GM23338 (cell line): ENCODE measurements at regions not wholly inside any gene's neighbourhood (a gene's known extent, or its start where the extent isn't known, plus 50 kb on each side); places are given as distances from the start of the nearest gene placed in this dataset.
A peak's percentile ranks its signal among the peaks of the same experiment; 100 is the strongest.

Experiments used
- ATAC-seq: fragments of 200-7000 bp; cut with Tn5 transposase; 3 replicates; pipeline ENCODE4 v1.9.1; 2020
- DNase-seq: peaks from one replicate; pipeline ENCODE4 v3.0.0-alpha.2; 2015; ENCODE audit warnings: low spot score
- H2AFZ ChIP-seq: fragments of 200-600 bp; sonication (generic); 2 replicates; pipeline ENCODE4 v1.8.0; 2016; ENCODE audit warnings: antibody characterized with exemption, mild to moderate bottlenecking, moderate library complexity
- H3F3A ChIP-seq: fragments of 200-600 bp; sonication (generic); replicated peaks from 2 replicates; pipeline ENCODE4 v1.8.0; 2017; ENCODE audit warnings: antibody characterized with exemption, mixed run types, low read depth
- H3K27ac ChIP-seq: fragments of 200-600 bp; sonication (generic); 2 replicates; pipeline ENCODE4 v1.6.1; 2016; ENCODE audit warnings: low read depth
- H3K27me3 ChIP-seq: fragments of 200-600 bp; sonication (generic); 2 replicates; pipeline ENCODE4 v1.8.0; 2016; ENCODE audit warnings: mild to moderate bottlenecking, mixed run types, moderate library complexity; ENCODE audit not compliant: insufficient read depth
- H3K36me3 ChIP-seq: fragments of 200-600 bp; sonication (generic); 2 replicates; pipeline ENCODE4 v1.8.0; 2016; ENCODE audit warnings: mild to moderate bottlenecking; ENCODE audit not compliant: insufficient read depth
- H3K4me1 ChIP-seq: fragments of 200-600 bp; sonication (generic); 2 replicates; pipeline ENCODE4 v1.8.0; 2016; ENCODE audit warnings: mild to moderate bottlenecking, moderate library complexity; ENCODE audit not compliant: insufficient read depth
- H3K4me2 ChIP-seq: fragments of 200-600 bp; sonication (generic); 2 replicates; pipeline ENCODE4 v1.7.1; 2017; ENCODE audit warnings: mixed run types
- H3K4me3 ChIP-seq: fragments of 200-600 bp; sonication (generic); 2 replicates; pipeline ENCODE4 v1.6.1; 2016; ENCODE audit warnings: mixed run types
- H3K79me2 ChIP-seq: fragments of 200-600 bp; sonication (generic); replicated peaks from 2 replicates; pipeline ENCODE4 v1.8.0; 2017; ENCODE audit warnings: mild to moderate bottlenecking; ENCODE audit not compliant: insufficient read depth
- H3K9me2 ChIP-seq: fragments of 200-600 bp; sonication (generic); 2 replicates; pipeline ENCODE4 v1.8.0; 2017; ENCODE audit not compliant: insufficient read depth
- H4K20me1 ChIP-seq: fragments of 200-600 bp; sonication (generic); replicated peaks from 2 replicates; pipeline ENCODE4 v1.8.0; 2017; ENCODE audit warnings: mild to moderate bottlenecking; ENCODE audit not compliant: insufficient read depth
- H3K27ac Mint-ChIP-seq: 2 replicates; pipeline ENCODE4 v1.8.0; 2020; ENCODE audit warnings: inconsistent platforms, mild to moderate bottlenecking, moderate library complexity, mixed read lengths
- H3K27me3 Mint-ChIP-seq: 3 replicates; pipeline ENCODE4 v1.8.0; 2022; ENCODE audit warnings: low read depth, mild to moderate bottlenecking, moderate library complexity, mixed read lengths, inconsistent platforms; ENCODE audit not compliant: insufficient read depth, poor library complexity
- H3K36me3 Mint-ChIP-seq: 3 replicates; pipeline ENCODE4 v1.8.0; 2021; ENCODE audit warnings: low read depth, mild to moderate bottlenecking, inconsistent platforms, moderate library complexity, mixed read lengths
- H3K4me1 Mint-ChIP-seq: 3 replicates; pipeline ENCODE4 v1.8.0; 2020; ENCODE audit warnings: mild to moderate bottlenecking, inconsistent platforms, mixed read lengths
- H3K4me3 Mint-ChIP-seq: 3 replicates; pipeline ENCODE4 v1.8.0; 2021; ENCODE audit warnings: moderate library complexity, mild to moderate bottlenecking, inconsistent platforms, mixed read lengths
- H3K9me3 Mint-ChIP-seq: 3 replicates; pipeline ENCODE4 v1.8.0; 2020; ENCODE audit warnings: moderate library complexity, mild to moderate bottlenecking, inconsistent platforms, mixed read lengths
- CREB1 ChIP-seq: fragments of 250-450 bp; sonication (Bioruptor Pico); IDR thresholded peaks from 2 replicates; pipeline ENCODE4 v1.5.0; 2020; ENCODE audit warnings: low read depth, mild to moderate bottlenecking, moderate library complexity
- EZH2 ChIP-seq: fragments of 200-600 bp; sonication (generic); IDR thresholded peaks from one replicate; pipeline ENCODE4 v1.8.0; 2017; ENCODE audit warnings: antibody characterized with exemption, mild to moderate bottlenecking, low read depth; ENCODE audit not compliant: unreplicated experiment
- EZH2phosphoT487 ChIP-seq: fragments of 200-600 bp; sonication (generic); IDR thresholded peaks from one replicate; pipeline ENCODE4 v1.8.1; 2018; ENCODE audit warnings: antibody characterized with exemption; ENCODE audit not compliant: unreplicated experiment
- JUNB ChIP-seq: IDR thresholded peaks from one replicate; pipeline ENCODE4 v1.6.1; 2016; ENCODE audit warnings: antibody characterized with exemption; ENCODE audit not compliant: unreplicated experiment
- POLR2AphosphoS5 ChIP-seq: IDR thresholded peaks from 2 replicates; pipeline ENCODE4 v1.6.1; 2016; ENCODE audit warnings: antibody characterized with exemption, low read depth
- REST ChIP-seq: IDR thresholded peaks from one replicate; pipeline ENCODE4 v1.6.1; 2018; ENCODE audit warnings: antibody characterized with exemption; ENCODE audit not compliant: unreplicated experiment
- ZNF331 ChIP-seq: fragments of 250-450 bp; sonication (Bioruptor Pico); IDR thresholded peaks from 2 replicates; pipeline ENCODE4 v1.5.0; 2020; ENCODE audit warnings: low read depth, mild to moderate bottlenecking, moderate library complexity
- TF ChIP-seq, protein P1 (sequence below), 2 experiments: fragments of 200-600 bp in 1 of 2; sonication (generic) in 1 of 2; conservative IDR thresholded peaks; 2 replicates each; pipeline versions ENCODE4 v1.5.1 to v1.6.1; 2016 to 2017; ENCODE audit warnings: antibody characterized with exemption in 2 of 2, low read depth in 2 of 2, mild to moderate bottlenecking in 2 of 2, moderate library complexity in 1 of 2

- TF ChIP-seq REST, result no peak
- TF ChIP-seq EZH2phosphoT487, result no peak
- no peak for TF ChIP-seq POLR2AphosphoS5
- no peak for TF ChIP-seq JUNB
These were observed 342.2 kb downstream of the RND3 start (continued) for GRCh38 chr2:150145299-150145692.

- DNase-seq (no peak), ATAC-seq (no peak)
- no peak for TF ChIP-seq REST
- TF ChIP-seq POLR2AphosphoS5, result no peak
- TF ChIP-seq EZH2, result no peak
- TF ChIP-seq, protein P1, sequence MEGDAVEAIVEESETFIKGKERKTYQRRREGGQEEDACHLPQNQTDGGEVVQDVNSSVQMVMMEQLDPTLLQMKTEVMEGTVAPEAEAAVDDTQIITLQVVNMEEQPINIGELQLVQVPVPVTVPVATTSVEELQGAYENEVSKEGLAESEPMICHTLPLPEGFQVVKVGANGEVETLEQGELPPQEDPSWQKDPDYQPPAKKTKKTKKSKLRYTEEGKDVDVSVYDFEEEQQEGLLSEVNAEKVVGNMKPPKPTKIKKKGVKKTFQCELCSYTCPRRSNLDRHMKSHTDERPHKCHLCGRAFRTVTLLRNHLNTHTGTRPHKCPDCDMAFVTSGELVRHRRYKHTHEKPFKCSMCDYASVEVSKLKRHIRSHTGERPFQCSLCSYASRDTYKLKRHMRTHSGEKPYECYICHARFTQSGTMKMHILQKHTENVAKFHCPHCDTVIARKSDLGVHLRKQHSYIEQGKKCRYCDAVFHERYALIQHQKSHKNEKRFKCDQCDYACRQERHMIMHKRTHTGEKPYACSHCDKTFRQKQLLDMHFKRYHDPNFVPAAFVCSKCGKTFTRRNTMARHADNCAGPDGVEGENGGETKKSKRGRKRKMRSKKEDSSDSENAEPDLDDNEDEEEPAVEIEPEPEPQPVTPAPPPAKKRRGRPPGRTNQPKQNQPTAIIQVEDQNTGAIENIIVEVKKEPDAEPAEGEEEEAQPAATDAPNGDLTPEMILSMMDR (conservative IDR thresholded peaks at IDR 0.05; ENCODE audit: low read depth in 2 of 2), result no peak
- no peak for TF ChIP-seq CREB1 (CRISPR knock-in tag)
- TF ChIP-seq ZNF331 (CRISPR knock-in tag), result no peak
- Histone ChIP-seq H3K27ac (no peak overlapping the region), H3K36me3 (no peaks in the 10 kb centered on the region; the same call in 1 of the 2 replicates), H3K4me3 (no peak overlapping the region), H3K4me2 (no peak overlapping the region), H3K9me2 (peaks cover 4% of the 10 kb centered on the region; the same call in 1 of the 2 replicates), H3F3A (no peaks in the 10 kb centered on the region), H3K4me1 (peaks cover 6% of the 10 kb centered on the region; the same call in 1 of the 2 replicates), H2AFZ (peak overlapping the region; percentile 61; the same call in 1 of the 2 replicates), H3K27me3 (no peaks in the 10 kb centered on the region), H3K79me2 (no peaks in the 10 kb centered on the region), H4K20me1 (no peaks in the 10 kb centered on the region)
- peaks cover 21% of the 10 kb centered on the region for H3K36me3 Mint-ChIP-seq
- no peak overlapping the region for H3K27ac Mint-ChIP-seq
- H3K9me3 Mint-ChIP-seq, result peaks cover 23% of the 10 kb centered on the region
- H3K4me3 Mint-ChIP-seq, result no peak overlapping the region
- peaks cover 4% of the 10 kb centered on the region; the same call in 1 of the 3 replicates for H3K4me1 Mint-ChIP-seq
- H3K27me3 Mint-ChIP-seq, result peaks cover 3% of the 10 kb centered on the region
These were observed 342.7 kb downstream of the RND3 start for GRCh38 chr2:150144546-150145298.
